Spleen (tissue), 11 donors: ENCODE measurements at regions not wholly inside any gene's neighbourhood (a gene's known extent, or its start where the extent isn't known, plus 50 kb on each side); places are given as distances from the start of the nearest gene placed in this dataset.

ENCODE experiments used
- DNase-seq: peaks from one replicate; pipeline ENCODE4 v3.0.0-alpha.2; 2020
- H3K27ac ChIP-seq, 8 donors: fragments of 200-600 bp; sonication (generic) in 7 of 8; 1 replicate in 4 of 8; 2 replicates in 4 of 8; pipeline versions ENCODE4 v1.5.0 to v1.8.0; 2016 to 2021; ENCODE audit warnings: inconsistent platforms in 4 of 8, mild to moderate bottlenecking in 4 of 8, moderate library complexity in 1 of 8
- H3K27me3 ChIP-seq, 7 donors: fragments of 200-600 bp; sonication (generic) in 6 of 7; replicated peaks in 1 of 7; 1 replicate in 4 of 7; 2 replicates in 3 of 7; pipeline versions ENCODE4 v1.5.0 to v1.8.0; 2016 to 2021; ENCODE audit warnings: inconsistent platforms in 3 of 7, mild to moderate bottlenecking in 1 of 7
- H3K36me3 ChIP-seq, 6 donors: fragments of 200-600 bp; sonication (generic) in 5 of 6; 1 replicate in 4 of 6; 2 replicates in 2 of 6; pipeline versions ENCODE4 v1.5.0 to v1.8.0; 2016 to 2021; ENCODE audit warnings: inconsistent platforms in 2 of 6
- H3K4me1 ChIP-seq, 6 donors: fragments of 200-600 bp; sonication (generic) in 5 of 6; 1 replicate in 3 of 6; 2 replicates in 3 of 6; pipeline versions ENCODE4 v1.5.0 to v1.8.0; 2016 to 2021; ENCODE audit warnings: inconsistent platforms in 3 of 6
- H3K4me3 ChIP-seq, 8 donors: fragments of 200-600 bp; sonication (generic) in 7 of 8; 1 replicate in 4 of 8; 2 replicates in 4 of 8; pipeline versions ENCODE4 v1.5.0 to v1.8.0; 2016 to 2021; ENCODE audit warnings: inconsistent platforms in 4 of 8, mild to moderate bottlenecking in 4 of 8, moderate library complexity in 2 of 8
- H3K9me3 ChIP-seq, 8 donors: fragments of 200-600 bp; sonication (generic) in 7 of 8; 1 replicate in 4 of 8; 2 replicates in 4 of 8; pipeline versions ENCODE4 v1.5.0 to v1.8.0; 2016 to 2021; ENCODE audit warnings: inconsistent platforms in 4 of 8
- CTCF ChIP-seq, 11 experiments: fragments of 200-600 bp in 7 of 11; fragments of 450-650 bp in 4 of 11; sonication (generic) in 4 of 11; IDR thresholded peaks in 8 of 11; conservative IDR thresholded peaks in 3 of 11; 1 replicate in 7 of 11; 2 replicates in 4 of 11; pipeline versions ENCODE4 v1.4.0 to v1.8.0; 2016 to 2021; ENCODE audit warnings: antibody characterized with exemption in 11 of 11, inconsistent platforms in 4 of 11, mild to moderate bottlenecking in 1 of 11
- POLR2A ChIP-seq, 3 donors: fragments of 450-650 bp; IDR thresholded peaks; one replicate each; pipeline ENCODE4 v1.5.1; 2017; ENCODE audit warnings: antibody characterized with exemption in 3 of 3, mild to moderate bottlenecking in 1 of 3
- POLR2AphosphoS5 ChIP-seq, 3 donors: sonication (generic); formaldehyde crosslinking; IDR thresholded peaks; one replicate each; pipeline ENCODE4 v1.5.1; 2017; ENCODE audit warnings: antibody characterized with exemption in 3 of 3
- WGBS, 5 donors: extraction: QIAGEN DNeasy Blood & Tissue Kit in 3 of 5; methylation state at CpG; one replicate each; pipeline versions ENCODE4 v1.1.5 to v1.1.7; 2013 to 2018; 5-methylcytosine and 5-hydroxymethylcytosine counted together
- intact Hi-C: fragments of 100-400 bp; cut with DNase I; formaldehyde crosslinking; loops from one replicate; pipeline ENCODE4 v1.15.0; 2023; ENCODE audit warnings: low total_unique reads
- donor health status: healthy with polysubstance abuse.
- donor health status: DM: no; HTN: no; CAD: no; lungs with moderate emphysema.
- donor health status: DM: no; HTN: no; CAD: no.
- donor health status: Bipolar disorder and iron deficiency.
- donor health status: healthy.
- donor health status: DM: no; HTN: no; CAD: no.
- donor health status: DM: yes; HTN: yes; CAD: no.

- 36 to 41% (median 37%) methylated on average over 8 of the region's 8 CpGs for WGBS, 5 donors
- Histone ChIP-seq H3K27ac (no peak overlapping the region), H3K9me3 (peaks cover 0 to 7% (median 0%) of the 10 kb centered on the region in 8 donors), H3K4me3 (no peak overlapping the region), H3K36me3 (no peaks in the 10 kb centered on the region), H3K27me3 (no peaks in the 10 kb centered on the region), H3K4me1 (peaks cover 7 to 44% (median 17%) of the 10 kb centered on the region in 6 donors)
- TF ChIP-seq POLR2AphosphoS5 (IDR thresholded peaks at IDR 0.05) (peak in 1 of 3 donors; percentile 36), POLR2A (IDR thresholded peaks at IDR 0.05) (no peak)
- no peak for DNase-seq
- intact Hi-C loops: no loop called here
These were observed 259.7 kb downstream of the LPIN1 start for GRCh38 chr2:12005886-12006681.

- intact Hi-C loops: no loop called here
- DNase-seq: no peak
These were observed 260.4 kb downstream of the LPIN1 start for GRCh38 chr2:12006850-12007249.

GRCh38 chr2:12007282-12007681 lies 260.9 kb downstream of the LPIN1 start:
- 84 to 94% (median 89%) methylated on average over 1 of the region's 1 CpG for WGBS, 5 donors
- Histone ChIP-seq H3K4me3 (no peak overlapping the region), H3K27ac (no peak overlapping the region), H3K4me1 (peaks cover 7 to 44% (median 17%) of the 10 kb centered on the region in 6 donors), H3K36me3 (no peaks in the 10 kb centered on the region), H3K27me3 (no peaks in the 10 kb centered on the region), H3K9me3 (peaks cover 0 to 7% (median 0%) of the 10 kb centered on the region in 8 donors)
- no peak for DNase-seq
- intact Hi-C loops: no loop called here
- TF ChIP-seq POLR2AphosphoS5 (IDR thresholded peaks at IDR 0.05) (no peak), CTCF (IDR thresholded peaks at IDR 0.05 in 8 of 11, conservative IDR thresholded peaks at IDR 0.05 in 3 of 11) (no peak), POLR2A (IDR thresholded peaks at IDR 0.05) (no peak)

More at GRCh38 chr2:12006850-12007249, 260.4 kb downstream of the LPIN1 start:
- Histone ChIP-seq H3K36me3 (no peaks in the 10 kb centered on the region), H3K27ac (no peak overlapping the region), H3K27me3 (no peaks in the 10 kb centered on the region), H3K9me3 (peaks cover 0 to 7% (median 0%) of the 10 kb centered on the region in 8 donors), H3K4me1 (peaks cover 7 to 44% (median 17%) of the 10 kb centered on the region in 6 donors), H3K4me3 (no peak overlapping the region)
- TF ChIP-seq CTCF (IDR thresholded peaks at IDR 0.05 in 8 of 11, conservative IDR thresholded peaks at IDR 0.05 in 3 of 11) (no peak), POLR2AphosphoS5 (IDR thresholded peaks at IDR 0.05) (no peak), POLR2A (IDR thresholded peaks at IDR 0.05) (no peak)
- WGBS, 5 donors: 81 to 96% (median 84%) methylated on average over 4 of the region's 4 CpGs

- Histone ChIP-seq H3K4me3 (no peak overlapping the region), H3K27me3 (no peaks in the 10 kb centered on the region), H3K9me3 (no peaks in the 10 kb centered on the region), H3K27ac (no peak overlapping the region), H3K4me1 (peaks cover 7 to 47% (median 18%) of the 10 kb centered on the region in 6 donors), H3K36me3 (no peaks in the 10 kb centered on the region)
- 55 to 62% (median 57%) methylated on average over 6 of the region's 6 CpGs for WGBS, 5 donors
- TF ChIP-seq POLR2AphosphoS5 (IDR thresholded peaks at IDR 0.05) (no peak), CTCF (IDR thresholded peaks at IDR 0.05 in 8 of 11, conservative IDR thresholded peaks at IDR 0.05 in 3 of 11) (no peak), POLR2A (IDR thresholded peaks at IDR 0.05) (no peak)
- intact Hi-C loops: no loop called here
- DNase-seq: no peak
These were observed 262.1 kb downstream of the LPIN1 start for GRCh38 chr2:12008425-12009061.
